ENCODE measurements at regions not wholly inside any gene's neighbourhood (a gene's known extent, or its start where the extent isn't known, plus 50 kb on each side); places are given as distances from the start of the nearest gene placed in this dataset.

DNA sequence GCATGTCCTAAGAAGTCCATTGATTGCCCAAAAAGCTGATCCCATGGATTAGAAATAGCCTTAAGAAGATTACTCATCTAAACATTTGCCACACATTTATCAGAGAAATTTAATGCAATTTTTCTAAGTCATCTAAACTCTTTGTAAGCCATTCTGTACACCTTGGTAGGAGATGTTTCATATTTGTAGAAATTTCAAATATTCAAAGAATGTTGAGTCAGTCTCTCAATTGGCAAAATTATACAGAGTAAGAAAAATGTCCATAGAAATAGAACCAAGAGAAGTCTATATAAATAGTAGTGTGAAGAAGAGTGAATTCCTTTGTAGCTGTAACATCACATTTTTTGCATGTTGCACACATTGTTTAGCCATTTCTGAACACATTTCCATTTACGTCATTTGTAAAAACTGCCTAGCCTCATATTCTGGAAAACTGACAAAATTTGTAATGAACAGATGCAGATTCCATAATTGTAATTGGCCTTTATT, 128.6 kb downstream of the MSTN start:
- WGBS, 2 donors (ENCODE audit: low coverage in 1 of 2): 50 to 63% methylated on average over 1 of the region's 1 CpG
- Histone ChIP-seq H3K4me1 (no peaks in the 10 kb centered on the region), H3K27me3 (no peaks in the 10 kb centered on the region), H3K9me3 (peaks cover 0 to 2% (median 0%) of the 10 kb centered on the region in 3 donors), H3K27ac (no peak overlapping the region), H3K36me3 (no peaks in the 10 kb centered on the region), H3K4me3 (no peak overlapping the region)
- TF ChIP-seq POLR2AphosphoS5 (IDR thresholded peaks at IDR 0.05) (no peak), EP300 (IDR thresholded peaks at IDR 0.05) (no peak), POLR2A (IDR thresholded peaks at IDR 0.05) (no peak)
- TF ChIP-seq, protein P1, sequence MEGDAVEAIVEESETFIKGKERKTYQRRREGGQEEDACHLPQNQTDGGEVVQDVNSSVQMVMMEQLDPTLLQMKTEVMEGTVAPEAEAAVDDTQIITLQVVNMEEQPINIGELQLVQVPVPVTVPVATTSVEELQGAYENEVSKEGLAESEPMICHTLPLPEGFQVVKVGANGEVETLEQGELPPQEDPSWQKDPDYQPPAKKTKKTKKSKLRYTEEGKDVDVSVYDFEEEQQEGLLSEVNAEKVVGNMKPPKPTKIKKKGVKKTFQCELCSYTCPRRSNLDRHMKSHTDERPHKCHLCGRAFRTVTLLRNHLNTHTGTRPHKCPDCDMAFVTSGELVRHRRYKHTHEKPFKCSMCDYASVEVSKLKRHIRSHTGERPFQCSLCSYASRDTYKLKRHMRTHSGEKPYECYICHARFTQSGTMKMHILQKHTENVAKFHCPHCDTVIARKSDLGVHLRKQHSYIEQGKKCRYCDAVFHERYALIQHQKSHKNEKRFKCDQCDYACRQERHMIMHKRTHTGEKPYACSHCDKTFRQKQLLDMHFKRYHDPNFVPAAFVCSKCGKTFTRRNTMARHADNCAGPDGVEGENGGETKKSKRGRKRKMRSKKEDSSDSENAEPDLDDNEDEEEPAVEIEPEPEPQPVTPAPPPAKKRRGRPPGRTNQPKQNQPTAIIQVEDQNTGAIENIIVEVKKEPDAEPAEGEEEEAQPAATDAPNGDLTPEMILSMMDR (IDR thresholded peaks at IDR 0.05): no peak
- no peak for ATAC-seq

- no peak for ATAC-seq
These were observed 129.5 kb downstream of the MSTN start for GRCh38 chr2:189933041-189933440.

GRCh38 chr2:189927823-189928222, 134.7 kb downstream of the MSTN start:
- 100% methylated on average over 1 of the region's 1 CpG for WGBS, 2 donors (ENCODE audit: low coverage in 1 of 2)
- TF ChIP-seq, protein P1 (IDR thresholded peaks at IDR 0.05): no peak
- TF ChIP-seq EP300 (IDR thresholded peaks at IDR 0.05) (no peak), POLR2AphosphoS5 (IDR thresholded peaks at IDR 0.05) (no peak), POLR2A (IDR thresholded peaks at IDR 0.05) (no peak)
- no peaks in the 10 kb centered on the region for H3K4me1 ChIP-seq
- H3K36me3 ChIP-seq: no peaks in the 10 kb centered on the region
- no peak overlapping the region for H3K4me3 ChIP-seq
- no peaks in the 10 kb centered on the region for H3K27me3 ChIP-seq
- no peaks in the 10 kb centered on the region for H3K9me3 ChIP-seq
- H3K27ac ChIP-seq: no peak overlapping the region
- ATAC-seq: no peak

More at GRCh38 chr2:189933041-189933440, 129.5 kb downstream of the MSTN start:
- TF ChIP-seq POLR2A (IDR thresholded peaks at IDR 0.05) (no peak), POLR2AphosphoS5 (IDR thresholded peaks at IDR 0.05) (no peak), EP300 (IDR thresholded peaks at IDR 0.05) (no peak)
- TF ChIP-seq, protein P1 (IDR thresholded peaks at IDR 0.05): no peak
- Histone ChIP-seq H3K36me3 (no peaks in the 10 kb centered on the region), H3K4me1 (no peaks in the 10 kb centered on the region), H3K9me3 (no peaks in the 10 kb centered on the region), H3K27ac (no peak overlapping the region), H3K4me3 (no peak overlapping the region), H3K27me3 (no peaks in the 10 kb centered on the region)
- WGBS, 2 donors (ENCODE audit: low coverage in 1 of 2): 70 to 75% methylated on average over 1 of the region's 1 CpG

Data from gastroesophageal sphincter (tissue), 4 donors.